ENCODE measurements at regions not wholly inside any gene's neighbourhood (a gene's known extent, or its start where the extent isn't known, plus 50 kb on each side); places are given as distances from the start of the nearest gene placed in this dataset.

- TF ChIP-seq CTCF (IDR thresholded peaks at IDR 0.05 in 2 of 3, conservative IDR thresholded peaks at IDR 0.05 in 1 of 3; ENCODE audit: borderline replicate concordance in 1 of 3, insufficient read depth in 1 of 3, low read depth in 2 of 3, low read length in 2 of 3) (no peak), SIN3A (IDR thresholded peaks at IDR 0.05; ENCODE audit: low read depth) (no peak), ATF3 (IDR thresholded peaks at IDR 0.05) (no peak), EZH2phosphoT487 (IDR thresholded peaks at IDR 0.05; ENCODE audit: borderline replicate concordance) (no peak), SP1 (IDR thresholded peaks at IDR 0.05; ENCODE audit: low read depth) (no peak), POLR2A (IDR thresholded peaks at IDR 0.05; ENCODE audit: borderline replicate concordance, extremely low read depth, insufficient read depth, insufficient read length) (no peak)
- TF ChIP-seq, protein P1, sequence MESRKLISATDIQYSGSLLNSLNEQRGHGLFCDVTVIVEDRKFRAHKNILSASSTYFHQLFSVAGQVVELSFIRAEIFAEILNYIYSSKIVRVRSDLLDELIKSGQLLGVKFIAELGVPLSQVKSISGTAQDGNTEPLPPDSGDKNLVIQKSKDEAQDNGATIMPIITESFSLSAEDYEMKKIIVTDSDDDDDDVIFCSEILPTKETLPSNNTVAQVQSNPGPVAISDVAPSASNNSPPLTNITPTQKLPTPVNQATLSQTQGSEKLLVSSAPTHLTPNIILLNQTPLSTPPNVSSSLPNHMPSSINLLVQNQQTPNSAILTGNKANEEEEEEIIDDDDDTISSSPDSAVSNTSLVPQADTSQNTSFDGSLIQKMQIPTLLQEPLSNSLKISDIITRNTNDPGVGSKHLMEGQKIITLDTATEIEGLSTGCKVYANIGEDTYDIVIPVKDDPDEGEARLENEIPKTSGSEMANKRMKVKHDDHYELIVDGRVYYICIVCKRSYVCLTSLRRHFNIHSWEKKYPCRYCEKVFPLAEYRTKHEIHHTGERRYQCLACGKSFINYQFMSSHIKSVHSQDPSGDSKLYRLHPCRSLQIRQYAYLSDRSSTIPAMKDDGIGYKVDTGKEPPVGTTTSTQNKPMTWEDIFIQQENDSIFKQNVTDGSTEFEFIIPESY (IDR thresholded peaks at IDR 0.05; ENCODE audit: extremely low read depth, insufficient replicate concordance, low read length) = no peak
Observed at GRCh38 chr13:44760434-44760833, 184.3 kb upstream of the TSC22D1 start.

Data from HCT116 (cell line).